ENCODE measurements at regions not wholly inside any gene's neighbourhood (a gene's known extent, or its start where the extent isn't known, plus 50 kb on each side); places are given as distances from the start of the nearest gene placed in this dataset.

DNA sequence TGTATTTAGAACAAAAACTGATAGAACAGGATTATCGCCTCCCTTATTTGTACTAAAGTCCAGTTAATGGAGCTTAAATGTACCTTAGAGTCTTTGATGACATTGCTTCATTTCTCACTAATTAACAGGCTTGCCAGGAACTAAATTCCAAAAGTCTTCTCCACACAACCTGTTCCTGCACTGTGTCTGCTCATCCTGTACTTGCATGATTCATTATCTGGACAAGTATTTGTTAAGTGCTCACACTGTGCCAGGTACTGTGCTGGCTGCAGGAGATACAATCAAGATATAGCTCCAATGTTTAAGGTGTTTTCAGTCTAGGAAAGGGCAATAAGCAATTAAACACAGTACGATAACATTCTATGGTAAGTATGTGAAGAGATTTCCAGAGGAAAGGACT is 485.9 kb upstream of the TENM4 start:
- no peak for DNase-seq
- H3K27ac ChIP-seq (ENCODE audit: low read depth in 2 of 2, low read length in 2 of 2): no peak overlapping the region
- no peaks in the 10 kb centered on the region for H3K27me3 ChIP-seq (ENCODE audit: control insufficient read depth, insufficient read depth, low read length)
- H3K4me1 ChIP-seq (ENCODE audit: control insufficient read depth in 2 of 3, insufficient read depth in 2 of 3, low read depth in 1 of 3, low read length in 3 of 3): no peaks in the 10 kb centered on the region
- H3K9ac ChIP-seq (ENCODE audit: low read length in 3 of 3): no peak overlapping the region
- intact Hi-C loops (cut with DNase I): no loop called here
- H3K4me3 ChIP-seq (ENCODE audit: low read length in 3 of 3): no peak overlapping the region
- no peaks in the 10 kb centered on the region for H3K36me3 ChIP-seq (ENCODE audit: control insufficient read depth in 2 of 3, insufficient read depth in 3 of 3, low read length in 3 of 3)
- FAIRE-seq: no peak
- TF ChIP-seq, protein P1, sequence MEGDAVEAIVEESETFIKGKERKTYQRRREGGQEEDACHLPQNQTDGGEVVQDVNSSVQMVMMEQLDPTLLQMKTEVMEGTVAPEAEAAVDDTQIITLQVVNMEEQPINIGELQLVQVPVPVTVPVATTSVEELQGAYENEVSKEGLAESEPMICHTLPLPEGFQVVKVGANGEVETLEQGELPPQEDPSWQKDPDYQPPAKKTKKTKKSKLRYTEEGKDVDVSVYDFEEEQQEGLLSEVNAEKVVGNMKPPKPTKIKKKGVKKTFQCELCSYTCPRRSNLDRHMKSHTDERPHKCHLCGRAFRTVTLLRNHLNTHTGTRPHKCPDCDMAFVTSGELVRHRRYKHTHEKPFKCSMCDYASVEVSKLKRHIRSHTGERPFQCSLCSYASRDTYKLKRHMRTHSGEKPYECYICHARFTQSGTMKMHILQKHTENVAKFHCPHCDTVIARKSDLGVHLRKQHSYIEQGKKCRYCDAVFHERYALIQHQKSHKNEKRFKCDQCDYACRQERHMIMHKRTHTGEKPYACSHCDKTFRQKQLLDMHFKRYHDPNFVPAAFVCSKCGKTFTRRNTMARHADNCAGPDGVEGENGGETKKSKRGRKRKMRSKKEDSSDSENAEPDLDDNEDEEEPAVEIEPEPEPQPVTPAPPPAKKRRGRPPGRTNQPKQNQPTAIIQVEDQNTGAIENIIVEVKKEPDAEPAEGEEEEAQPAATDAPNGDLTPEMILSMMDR (IDR thresholded peaks at IDR 0.05; ENCODE audit: borderline replicate concordance, extremely low read depth, insufficient read depth): no peak
- no peaks in the 10 kb centered on the region for H3K9me3 ChIP-seq (ENCODE audit: control insufficient read depth in 2 of 3, insufficient read depth in 1 of 3, low read length in 3 of 3)

DNA sequence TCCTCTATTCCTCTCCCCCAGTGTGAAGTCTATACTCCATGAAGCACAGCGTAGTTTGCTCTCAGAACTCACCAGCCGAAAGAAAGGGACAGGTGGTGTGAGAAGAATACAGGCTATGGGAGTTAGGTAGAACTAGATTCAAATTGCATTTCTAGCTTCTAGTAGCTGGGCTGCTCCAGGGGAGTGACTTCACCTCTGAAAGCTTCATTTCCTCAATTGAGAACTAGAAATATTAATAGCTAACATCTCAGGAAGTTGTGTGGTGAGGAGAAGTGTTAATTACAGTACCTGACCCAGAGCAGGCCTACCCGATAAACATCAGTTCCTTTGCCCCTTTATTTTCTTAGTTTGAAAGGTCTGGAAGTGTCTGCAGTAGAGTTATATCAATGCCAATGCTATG is 484.7 kb upstream of the TENM4 start:
- H3K4me3 ChIP-seq (ENCODE audit: low read length in 3 of 3): no peak overlapping the region
- intact Hi-C loops (cut with DNase I): no loop called here
- FAIRE-seq (no peak), DNase-seq (no peak)
- no peaks in the 10 kb centered on the region for H3K36me3 ChIP-seq (ENCODE audit: control insufficient read depth in 2 of 3, insufficient read depth in 3 of 3, low read length in 3 of 3)
- TF ChIP-seq, protein P1 (IDR thresholded peaks at IDR 0.05; ENCODE audit: borderline replicate concordance, extremely low read depth, insufficient read depth): no peak
- no peak overlapping the region for H3K27ac ChIP-seq (ENCODE audit: low read depth in 2 of 2, low read length in 2 of 2)
- no peaks in the 10 kb centered on the region for H3K9me3 ChIP-seq (ENCODE audit: control insufficient read depth in 2 of 3, insufficient read depth in 1 of 3, low read length in 3 of 3)
- no peak overlapping the region for H3K9ac ChIP-seq (ENCODE audit: low read length in 3 of 3)
- no peaks in the 10 kb centered on the region for H3K4me1 ChIP-seq (ENCODE audit: control insufficient read depth in 2 of 3, insufficient read depth in 2 of 3, low read depth in 1 of 3, low read length in 3 of 3)
- H3K27me3 ChIP-seq (ENCODE audit: control insufficient read depth, insufficient read depth, low read length): no peaks in the 10 kb centered on the region

DNA sequence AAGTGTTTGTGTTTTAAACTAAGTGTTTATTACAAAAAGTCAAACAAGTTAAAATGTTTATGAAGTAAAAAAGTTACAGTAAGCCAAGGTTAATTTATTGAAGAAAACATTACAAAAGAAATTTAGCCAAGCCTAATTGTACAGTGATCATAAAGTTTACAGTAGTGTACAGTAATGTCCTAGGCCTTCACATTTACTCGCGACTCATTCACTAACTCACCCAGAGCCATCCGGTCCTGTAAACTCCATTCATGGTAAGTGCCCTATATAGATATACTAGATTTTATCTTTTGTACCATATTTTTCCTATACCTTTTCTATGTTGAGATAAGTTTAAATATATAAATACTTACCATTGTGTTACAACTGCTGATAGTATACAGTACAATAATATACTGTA is 481.8 kb upstream of the TENM4 start:
- intact Hi-C loops (cut with DNase I): no loop called here

DNA sequence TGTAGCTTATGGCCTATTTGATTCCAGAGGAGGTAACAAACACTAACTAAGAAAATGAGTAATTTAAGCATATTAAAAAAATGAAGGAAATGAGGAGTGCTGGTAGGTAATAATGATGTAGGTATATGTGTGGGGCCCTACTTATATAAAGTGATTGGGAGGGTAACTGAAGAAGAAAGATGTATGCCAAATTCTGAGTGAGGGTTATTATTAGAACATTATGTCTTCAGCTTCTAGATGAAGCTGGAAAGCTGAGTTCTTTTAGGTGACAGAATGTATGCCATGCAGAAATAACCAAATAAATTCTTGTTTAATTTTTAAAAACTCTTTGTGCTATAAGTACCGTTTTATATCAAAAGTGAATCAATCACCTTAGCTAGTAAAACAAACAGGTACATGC is 479.6 kb upstream of the TENM4 start:
- TF ChIP-seq, protein P1 (IDR thresholded peaks at IDR 0.05; ENCODE audit: borderline replicate concordance, extremely low read depth, insufficient read depth): no peak
- no peak for DNase-seq

More for the DNA sequence above, 481.8 kb upstream of the TENM4 start:
- DNase-seq (no peak), FAIRE-seq (no peak)
- Histone ChIP-seq H3K27ac (ENCODE audit: low read depth in 2 of 2, low read length in 2 of 2) (no peak overlapping the region), H3K4me1 (ENCODE audit: control insufficient read depth in 2 of 3, insufficient read depth in 2 of 3, low read depth in 1 of 3, low read length in 3 of 3) (no peaks in the 10 kb centered on the region), H3K36me3 (ENCODE audit: control insufficient read depth in 2 of 3, insufficient read depth in 3 of 3, low read length in 3 of 3) (no peaks in the 10 kb centered on the region), H3K9ac (ENCODE audit: low read length in 3 of 3) (no peak overlapping the region), H3K9me3 (ENCODE audit: control insufficient read depth in 2 of 3, insufficient read depth in 1 of 3, low read length in 3 of 3) (no peaks in the 10 kb centered on the region), H3K27me3 (ENCODE audit: control insufficient read depth, insufficient read depth, low read length) (no peaks in the 10 kb centered on the region), H3K4me3 (ENCODE audit: low read length in 3 of 3) (no peak overlapping the region)
- TF ChIP-seq, protein P1 (IDR thresholded peaks at IDR 0.05; ENCODE audit: borderline replicate concordance, extremely low read depth, insufficient read depth): no peak

More for the DNA sequence above, 479.6 kb upstream of the TENM4 start:
- H3K36me3 ChIP-seq (ENCODE audit: control insufficient read depth in 2 of 3, insufficient read depth in 3 of 3, low read length in 3 of 3): no peaks in the 10 kb centered on the region
- H3K4me1 ChIP-seq (ENCODE audit: control insufficient read depth in 2 of 3, insufficient read depth in 2 of 3, low read depth in 1 of 3, low read length in 3 of 3): no peaks in the 10 kb centered on the region
- intact Hi-C loops (cut with DNase I): no loop called here
- no peak overlapping the region for H3K27ac ChIP-seq (ENCODE audit: low read depth in 2 of 2, low read length in 2 of 2)
- H3K27me3 ChIP-seq (ENCODE audit: control insufficient read depth, insufficient read depth, low read length): no peaks in the 10 kb centered on the region
- no peak for FAIRE-seq
- H3K9me3 ChIP-seq (ENCODE audit: control insufficient read depth in 2 of 3, insufficient read depth in 1 of 3, low read length in 3 of 3): no peaks in the 10 kb centered on the region
- H3K9ac ChIP-seq (ENCODE audit: low read length in 3 of 3): no peak overlapping the region
- H3K4me3 ChIP-seq (ENCODE audit: low read length in 3 of 3): no peak overlapping the region
